ENCODE measurements at regions not wholly inside any gene's neighbourhood (a gene's known extent, or its start where the extent isn't known, plus 50 kb on each side); places are given as distances from the start of the nearest gene placed in this dataset.

GRCh38 chr20:7703551-7703961 is 236.7 kb downstream of the HAO1 start:
- CTCF ChIA-PET, result interaction anchor here (0.7 kb wide), 1 partner anchor 47 kb away, joined by 3 read pairs; no protein-coding TSS in a partner anchor

More at GRCh38 chr20:7703551-7703961, 236.7 kb downstream of the HAO1 start:
- Histone ChIP-seq H3K4me3 (ENCODE audit: insufficient read depth, low read depth, low read length) (no peak overlapping the region), H4K8ac (ENCODE audit: low read depth in 2 of 2, low read length in 2 of 2) (no peak overlapping the region), H2BK15ac (ENCODE audit: low read depth, low read length) (no peak overlapping the region), H3K4me1 (ENCODE audit: control insufficient read depth, insufficient read depth, low read length) (no peaks in the 10 kb centered on the region), H3K9me1 (ENCODE audit: insufficient read depth, low read length) (no peaks in the 10 kb centered on the region), H3K23ac (ENCODE audit: low read depth, low read length) (no peak overlapping the region), H3K9me3 (ENCODE audit: control insufficient read depth, insufficient read depth, low read length) (no peaks in the 10 kb centered on the region), H2BK20ac (ENCODE audit: low read depth, low read length) (no peak overlapping the region), H2BK5ac (ENCODE audit: low read depth, low read length, poor library complexity, severe bottlenecking) (no peak overlapping the region), H2AFZ (replicated peaks; ENCODE audit: low read length, poor library complexity) (no peak overlapping the region), H3K4ac (ENCODE audit: low read depth, low read length) (no peak overlapping the region), H4K91ac (ENCODE audit: insufficient read depth, low read depth, low read length) (no peak overlapping the region), H3K79me1 (ENCODE audit: low read depth in 1 of 2, low read length in 2 of 2) (no peaks in the 10 kb centered on the region), H3K27me3 (ENCODE audit: control insufficient read depth, insufficient read depth, low read length) (no peaks in the 10 kb centered on the region; the same call in 1 of the 2 replicates), H3K27ac (ENCODE audit: insufficient read depth, low read length) (no peak overlapping the region), H2AK5ac (ENCODE audit: low read depth, low read length) (no peak overlapping the region), H3K9ac (ENCODE audit: low read depth, low read length) (no peak overlapping the region), H2AK9ac (replicated peaks; ENCODE audit: low read depth, low read length, poor library complexity) (no peak overlapping the region), H3K36me3 (ENCODE audit: control insufficient read depth, insufficient read depth, low read length) (no peaks in the 10 kb centered on the region), H3K14ac (replicated peaks; ENCODE audit: low read depth, low read length) (no peak overlapping the region), H2BK120ac (ENCODE audit: low read depth, low read length) (no peak overlapping the region), H4K20me1 (ENCODE audit: insufficient read depth, low read length) (no peaks in the 10 kb centered on the region), H4K5ac (ENCODE audit: low read depth, low read length) (no peak overlapping the region), H3K18ac (ENCODE audit: low read depth, low read length) (no peak overlapping the region), H3K4me2 (ENCODE audit: low read depth, low read length) (no peak overlapping the region), H3K56ac (ENCODE audit: extremely low read depth, insufficient read depth, low read length) (no peak overlapping the region)
- no peak for DNase-seq
- TF ChIP-seq SMC3 (IDR thresholded peaks at IDR 0.05; ENCODE audit: low read depth, low read length) (no peak), POLR2A (IDR thresholded peaks at IDR 0.05; ENCODE audit: low read depth, low read length) (no peak), MAZ (IDR thresholded peaks at IDR 0.05; ENCODE audit: borderline replicate concordance, low read depth, low read length) (no peak), BHLHE40 (IDR thresholded peaks at IDR 0.05; ENCODE audit: low read depth, low read length) (no peak), CHD1 (IDR thresholded peaks at IDR 0.05; ENCODE audit: low read depth, low read length) (no peak), RAD21 (IDR thresholded peaks at IDR 0.05; ENCODE audit: low read length) (no peak), ELK1 (IDR thresholded peaks at IDR 0.05; ENCODE audit: borderline replicate concordance, low read depth, low read length) (no peak)
- TF ChIP-seq, protein P1, sequence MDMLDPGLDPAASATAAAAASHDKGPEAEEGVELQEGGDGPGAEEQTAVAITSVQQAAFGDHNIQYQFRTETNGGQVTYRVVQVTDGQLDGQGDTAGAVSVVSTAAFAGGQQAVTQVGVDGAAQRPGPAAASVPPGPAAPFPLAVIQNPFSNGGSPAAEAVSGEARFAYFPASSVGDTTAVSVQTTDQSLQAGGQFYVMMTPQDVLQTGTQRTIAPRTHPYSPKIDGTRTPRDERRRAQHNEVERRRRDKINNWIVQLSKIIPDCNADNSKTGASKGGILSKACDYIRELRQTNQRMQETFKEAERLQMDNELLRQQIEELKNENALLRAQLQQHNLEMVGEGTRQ (IDR thresholded peaks at IDR 0.05; ENCODE audit: low read depth, low read length), result no peak
- in situ Hi-C loops (cut with MboI; ENCODE audit: low sequenced_read_pairs), result no loop called here
- intact Hi-C loops (cut with micrococcal nuclease), result no loop called here
- dilution Hi-C loops (cut with HindIII; ENCODE audit: low sequenced_read_pairs, unreplicated experiment), result no loop called here
- WGBS, 2 experiments (ENCODE audit: extremely low coverage in 2 of 2, insufficient read length in 1 of 2), result 0% methylated on average over 2 of the region's 4 CpGs; no CpG with 5 or more reads in 1 of the 2 experiments
- no TSS peak for BruUV-seq (replicated peaks)
- ATAC-seq (ENCODE audit: low read depth), result no peak
- POLR2A ChIA-PET (ENCODE audit: unreplicated experiment), result no interaction called here
